NCI-H2196 (cell line): ENCODE measurements at regions not wholly inside any gene's neighbourhood (a gene's known extent, or its start where the extent isn't known, plus 50 kb on each side); places are given as distances from the start of the nearest gene placed in this dataset.
"Not testable (repeated sequence)": the region's sequence is repeated elsewhere in the genome, so short reads cannot be mapped to it uniquely, and the experiment has no call there.

Experiments used
- DNase-seq: peaks from one replicate; lab custom pipeline; 2025; ENCODE audit not compliant: unreplicated experiment; lab: John Stamatoyannopoulos, UW

GRCh38 chr7:108810756-108811385, 241.2 kb downstream of the DNAJB9 start:
- no peak for DNase-seq

GRCh38 chr7:108813251-108814014, 243.8 kb downstream of the DNAJB9 start:
- no peak for DNase-seq

- DNase-seq = no peak
Observed at GRCh38 chr7:108815815-108816214, 246.1 kb downstream of the DNAJB9 start.

- DNase-seq = no peak
Observed at GRCh38 chr7:108818742-108819141, 249.1 kb downstream of the DNAJB9 start.

GRCh38 chr7:108824840-108825580, 255.3 kb downstream of the DNAJB9 start:
- DNase-seq = no peak

- no peak for DNase-seq
Observed at GRCh38 chr7:108825581-108825909, 255.9 kb downstream of the DNAJB9 start.

GRCh38 chr7:108836256-108836655, 266.6 kb downstream of the DNAJB9 start:
- no peak for DNase-seq

GRCh38 chr7:108838198-108838597, 268.5 kb downstream of the DNAJB9 start:
- DNase-seq = no peak

GRCh38 chr7:108839076-108839475, 269.4 kb downstream of the DNAJB9 start:
- no peak for DNase-seq

DNA sequence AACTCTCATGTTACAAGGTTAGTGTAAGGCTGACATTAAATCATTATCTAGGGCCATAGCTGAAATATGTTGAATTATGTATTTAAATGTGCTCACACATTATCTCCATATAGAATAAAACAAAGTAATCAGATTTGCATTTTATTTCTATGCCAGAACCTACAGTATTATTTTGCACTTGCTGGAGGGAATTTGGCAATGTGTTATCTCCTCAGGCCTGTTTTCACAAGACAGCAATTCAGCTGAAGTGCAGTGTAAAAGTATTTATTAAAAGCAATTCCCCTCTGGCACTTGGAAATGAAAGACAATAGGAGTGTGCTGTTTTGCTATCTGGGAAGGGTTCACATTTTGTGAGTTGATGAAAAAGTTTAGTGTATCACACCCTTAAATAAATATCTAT, 276.3 kb downstream of the DNAJB9 start:
- no peak for DNase-seq

DNA sequence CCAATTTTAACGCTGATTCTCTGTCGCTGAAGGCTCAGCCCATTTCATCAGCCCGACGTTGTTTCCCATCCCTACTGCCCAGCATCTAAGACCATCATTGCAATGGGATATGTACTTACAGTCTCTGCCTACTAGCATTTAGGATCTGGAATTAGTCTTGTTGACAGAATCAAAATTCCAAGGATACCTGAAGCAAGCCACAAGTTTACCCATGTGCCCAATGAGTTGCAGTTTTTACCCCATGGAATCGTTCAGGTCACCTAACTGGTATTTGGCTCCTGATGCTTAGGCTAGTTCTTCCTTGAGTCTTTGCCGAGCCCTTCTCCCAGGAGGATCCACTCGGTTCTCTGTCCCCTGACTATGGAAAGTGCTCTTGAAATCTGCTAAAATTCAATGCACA, 276.8 kb downstream of the DNAJB9 start:
- DNase-seq = no peak

GRCh38 chr7:108848486-108848885, 278.8 kb downstream of the DNAJB9 start:
- no peak for DNase-seq

DNA sequence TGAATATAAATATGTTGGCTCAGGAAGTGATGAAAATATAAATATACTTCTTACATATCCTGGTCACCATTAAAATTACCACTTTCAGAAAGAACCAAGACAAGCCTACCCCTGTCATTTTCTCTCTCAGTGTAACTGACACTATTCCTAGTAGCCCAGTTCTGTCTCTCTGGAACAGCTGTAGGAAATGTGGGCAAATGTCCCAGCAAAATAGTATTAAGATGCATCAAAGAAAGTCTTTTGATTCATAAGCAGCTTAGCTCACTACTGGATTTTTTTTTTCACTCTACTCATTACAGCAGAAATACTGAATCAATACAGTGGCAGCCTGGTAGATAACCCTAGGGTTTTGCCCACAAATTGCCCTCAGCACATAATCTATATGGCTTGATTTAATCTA, 290.9 kb downstream of the DNAJB9 start:
- no peak for DNase-seq

- no peak for DNase-seq
Observed at GRCh38 chr7:108861071-108861470, 291.4 kb downstream of the DNAJB9 start.

GRCh38 chr7:108863227-108863848, 293.7 kb downstream of the DNAJB9 start:
- no peak for DNase-seq

DNA sequence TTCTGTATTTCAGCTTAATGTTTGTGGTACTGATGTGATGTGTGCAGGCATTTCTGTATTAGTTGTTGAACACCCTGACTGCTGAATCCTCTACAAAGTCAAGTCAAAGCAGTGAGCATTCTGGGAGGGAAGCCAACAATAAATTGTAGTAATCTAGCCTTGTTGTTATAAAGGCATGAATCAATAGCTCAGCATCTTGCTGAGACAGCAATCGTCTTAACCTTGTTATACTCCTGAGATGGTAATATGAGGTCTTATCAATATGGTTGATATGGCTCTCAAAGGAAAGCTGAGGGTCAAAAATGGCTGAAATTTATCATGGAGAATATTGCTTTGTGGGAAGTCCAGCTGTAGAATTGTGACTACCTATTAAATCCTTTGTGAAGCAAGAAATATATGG, 299.4 kb downstream of the DNAJB9 start:
- DNase-seq = no peak

GRCh38 chr7:108875139-108875538, 305.5 kb downstream of the DNAJB9 start:
- no peak for DNase-seq

DNA sequence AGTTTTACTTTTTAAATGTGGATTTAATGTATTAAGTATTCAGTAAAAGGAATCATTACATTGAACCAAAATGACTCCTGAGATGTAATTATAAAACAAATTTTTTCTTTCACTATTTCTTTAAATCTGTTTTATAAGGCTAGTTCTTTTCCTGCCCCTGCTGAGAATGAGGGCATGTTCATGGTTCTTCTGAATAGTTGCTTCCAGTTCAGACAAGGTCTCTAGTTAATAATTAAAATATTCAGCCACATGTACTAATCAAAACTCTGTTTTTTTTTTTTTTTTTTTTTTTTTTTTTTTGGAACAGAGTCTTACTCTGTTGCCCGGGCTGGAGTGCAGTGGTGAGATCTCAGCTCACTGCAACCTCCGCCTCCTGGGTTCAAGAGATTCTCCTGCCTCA, 321.2 kb downstream of the DNAJB9 start:
- DNase-seq = no peak

GRCh38 chr7:108908456-108908855, 338.8 kb downstream of the DNAJB9 start:
- DNase-seq = no peak

GRCh38 chr7:108911016-108911415, 341.3 kb downstream of the DNAJB9 start:
- no peak for DNase-seq

DNA sequence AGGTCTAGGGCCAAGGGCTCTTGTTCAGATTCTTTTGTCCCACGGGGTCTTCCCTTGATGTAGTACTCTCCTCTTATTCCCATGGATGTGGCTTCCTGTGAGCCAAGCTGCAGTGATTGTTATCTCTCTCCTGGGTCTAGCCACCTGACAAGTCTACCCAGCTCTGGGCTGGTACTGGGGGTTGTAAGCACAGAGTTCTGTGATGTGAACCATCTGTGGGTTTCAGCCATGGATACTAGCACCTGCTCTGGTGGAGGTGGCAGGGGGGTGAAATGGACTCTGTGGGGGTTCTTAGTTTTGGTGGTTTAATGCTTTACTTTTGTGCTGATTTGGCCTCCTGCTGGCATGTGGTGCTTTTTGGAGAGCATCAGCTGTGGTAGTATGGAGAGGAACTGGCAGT, 350.8 kb downstream of the DNAJB9 start:
- no peak for DNase-seq

DNA sequence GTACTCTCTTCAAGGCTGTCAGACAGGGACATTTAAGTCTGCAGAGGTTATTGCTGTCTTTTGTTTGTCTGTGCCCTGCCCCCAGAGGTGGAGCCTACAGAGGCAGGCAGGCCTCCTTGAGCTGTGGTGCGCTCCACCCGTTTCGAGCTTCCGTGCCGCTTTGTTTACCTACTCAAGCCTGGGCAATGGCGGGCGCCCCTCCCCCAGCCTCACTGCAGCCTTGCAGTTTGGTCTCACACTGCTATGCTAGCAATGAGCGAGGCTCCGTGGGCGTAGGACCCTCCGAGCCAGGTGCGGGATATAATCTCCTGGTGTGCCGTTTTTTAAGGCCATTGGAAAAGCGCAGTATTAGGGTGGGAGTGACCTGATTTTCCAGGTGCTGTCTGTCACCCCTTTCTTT, 373.4 kb downstream of the DNAJB9 start:
- not testable (repeated sequence) for DNase-seq
